DMS53 (cell line): ENCODE measurements at regions not wholly inside any gene's neighbourhood (a gene's known extent, or its start where the extent isn't known, plus 50 kb on each side); places are given as distances from the start of the nearest gene placed in this dataset.

ENCODE experiments used
- DNase-seq: peaks from one replicate; lab custom pipeline; 2025; lab: John Stamatoyannopoulos, UW

- no peak for DNase-seq
These were observed 204.4 kb upstream of the PMEPA1 start for GRCh38 chr20:57914205-57914604.

GRCh38 chr20:57913156-57913930 lies 203.5 kb upstream of the PMEPA1 start:
- no peak for DNase-seq

GRCh38 chr20:57912227-57912582 lies 202.4 kb upstream of the PMEPA1 start:
- DNase-seq = no peak

GRCh38 chr20:57911512-57912226 lies 201.9 kb upstream of the PMEPA1 start:
- DNase-seq = no peak

- DNase-seq = no peak
These were observed 200.9 kb upstream of the PMEPA1 start for GRCh38 chr20:57910716-57911115.

GRCh38 chr20:57909763-57910331 lies 200.0 kb upstream of the PMEPA1 start:
- no peak for DNase-seq

- DNase-seq = no peak
These were observed 199.2 kb upstream of the PMEPA1 start for GRCh38 chr20:57908704-57909630.

GRCh38 chr20:57908226-57908625 lies 198.4 kb upstream of the PMEPA1 start:
- DNase-seq = no peak

- no peak for DNase-seq
These were observed 197.6 kb upstream of the PMEPA1 start for GRCh38 chr20:57907131-57908000.

- DNase-seq = no peak
These were observed 195.6 kb upstream of the PMEPA1 start for GRCh38 chr20:57905448-57905847.

GRCh38 chr20:57904314-57905105 lies 194.7 kb upstream of the PMEPA1 start:
- no peak for DNase-seq

- no peak for DNase-seq
These were observed 192.7 kb upstream of the PMEPA1 start for GRCh38 chr20:57902473-57902872.

- DNase-seq = no peak
These were observed 191.7 kb upstream of the PMEPA1 start for GRCh38 chr20:57901526-57901925.

- DNase-seq = no peak
These were observed 190.6 kb upstream of the PMEPA1 start for GRCh38 chr20:57900226-57900905.

GRCh38 chr20:57899554-57899953 lies 189.7 kb upstream of the PMEPA1 start:
- DNase-seq = no peak

- no peak for DNase-seq
These were observed 188.5 kb upstream of the PMEPA1 start for GRCh38 chr20:57898332-57898731.

GRCh38 chr20:57897891-57898290 lies 188.1 kb upstream of the PMEPA1 start:
- DNase-seq = no peak

- DNase-seq = no peak
These were observed 187.5 kb upstream of the PMEPA1 start for GRCh38 chr20:57897156-57897874.

- no peak for DNase-seq
These were observed 186.7 kb upstream of the PMEPA1 start for GRCh38 chr20:57896563-57896962.
